Type B pancreatic cell (in vitro differentiated cells): ENCODE measurements at regions not wholly inside any gene's neighbourhood (a gene's known extent, or its start where the extent isn't known, plus 50 kb on each side); places are given as distances from the start of the nearest gene placed in this dataset.

ENCODE experiments used
- DNase-seq: peaks from one replicate; pipeline ENCODE4 v3.0.0; 2021; ENCODE audit warnings: mixed read lengths; ENCODE audit not compliant: unreplicated experiment; ENCODE audit errors: extremely low spot score
- H3K27ac Mint-ChIP-seq: 2 replicates; pipeline ENCODE4 v1.8.0; 2021; ENCODE audit warnings: mild to moderate bottlenecking, mixed read lengths
- H3K27me3 Mint-ChIP-seq: 2 replicates; pipeline ENCODE4 v1.8.0; 2021; ENCODE audit warnings: mixed read lengths
- H3K36me3 Mint-ChIP-seq: 2 replicates; pipeline ENCODE4 v1.8.0; 2021; ENCODE audit warnings: mixed read lengths
- H3K4me1 Mint-ChIP-seq: one replicate; pipeline ENCODE4 v1.8.0; 2021; ENCODE audit warnings: mixed read lengths; ENCODE audit not compliant: unreplicated experiment
- H3K4me3 Mint-ChIP-seq: 2 replicates; pipeline ENCODE4 v1.8.0; 2021; ENCODE audit warnings: mild to moderate bottlenecking, mixed read lengths
- H3K9me3 Mint-ChIP-seq: 2 replicates; pipeline ENCODE4 v1.8.0; 2021; ENCODE audit warnings: mixed read lengths
- CTCF ChIP-seq: fragments of 200-600 bp; sonication (generic); conservative IDR thresholded peaks from 2 replicates; pipeline ENCODE4 v1.5.0; 2021; ENCODE audit warnings: antibody characterized with exemption, mild to moderate bottlenecking

- TF ChIP-seq CTCF: no peak
- Mint-ChIP-seq H3K4me3 (no peak overlapping the region), H3K4me1 (no peaks in the 10 kb centered on the region), H3K27ac (no peak overlapping the region), H3K27me3 (peaks cover 5% of the 10 kb centered on the region), H3K9me3 (no peaks in the 10 kb centered on the region), H3K36me3 (no peaks in the 10 kb centered on the region)
- no peak for DNase-seq
Measured at GRCh38 chr5:152306386-152306785, 98.7 kb downstream of the NMUR2 start.

GRCh38 chr5:152305525-152305924, 99.6 kb downstream of the NMUR2 start:
- Mint-ChIP-seq H3K36me3 (no peaks in the 10 kb centered on the region), H3K27me3 (no peaks in the 10 kb centered on the region), H3K4me3 (no peak overlapping the region), H3K4me1 (no peaks in the 10 kb centered on the region), H3K9me3 (no peaks in the 10 kb centered on the region), H3K27ac (no peak overlapping the region)
- no peak for DNase-seq
- no peak for TF ChIP-seq CTCF

GRCh38 chr5:152303841-152304240, 101.2 kb downstream of the NMUR2 start:
- Mint-ChIP-seq H3K4me1 (no peaks in the 10 kb centered on the region), H3K4me3 (no peak overlapping the region), H3K9me3 (no peaks in the 10 kb centered on the region), H3K27me3 (no peaks in the 10 kb centered on the region), H3K36me3 (no peaks in the 10 kb centered on the region), H3K27ac (no peak overlapping the region)
- no peak for DNase-seq
- TF ChIP-seq CTCF: no peak

GRCh38 chr5:152297866-152298265, 107.2 kb downstream of the NMUR2 start:
- H3K27me3 Mint-ChIP-seq: no peaks in the 10 kb centered on the region
- TF ChIP-seq CTCF: no peak
- peak overlapping the region; percentile 6 for H3K4me3 Mint-ChIP-seq
- no peaks in the 10 kb centered on the region for H3K4me1 Mint-ChIP-seq
- H3K27ac Mint-ChIP-seq: peak overlapping the region; percentile 52
- no peak for DNase-seq
- no peaks in the 10 kb centered on the region for H3K36me3 Mint-ChIP-seq
- H3K9me3 Mint-ChIP-seq: no peaks in the 10 kb centered on the region

GRCh38 chr5:152293189-152293588, 111.9 kb downstream of the NMUR2 start:
- no peak for TF ChIP-seq CTCF
- no peak for DNase-seq
- no peak overlapping the region for H3K27ac Mint-ChIP-seq
- H3K27me3 Mint-ChIP-seq: no peaks in the 10 kb centered on the region
- H3K36me3 Mint-ChIP-seq: no peaks in the 10 kb centered on the region
- H3K4me3 Mint-ChIP-seq: no peak overlapping the region
- no peaks in the 10 kb centered on the region for H3K4me1 Mint-ChIP-seq
- no peaks in the 10 kb centered on the region for H3K9me3 Mint-ChIP-seq

DNA sequence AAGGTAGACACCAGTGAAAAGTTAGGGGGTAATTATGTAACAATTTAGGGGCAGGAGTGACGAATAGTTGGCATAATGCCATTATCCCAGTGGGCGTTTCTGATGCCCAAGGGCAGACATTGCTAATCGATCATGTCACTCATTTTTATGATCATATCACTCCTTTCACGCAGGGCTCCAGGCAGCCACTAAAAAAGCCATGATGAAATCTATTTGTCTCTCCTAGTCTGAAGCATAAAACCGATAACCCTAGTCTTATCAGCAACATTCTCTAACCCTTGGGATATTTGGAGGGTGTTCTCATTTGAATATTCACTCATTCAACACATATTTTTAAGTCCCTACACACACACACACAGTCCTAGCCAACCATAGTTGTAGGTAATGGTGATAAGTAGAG, 114.9 kb downstream of the NMUR2 start:
- Mint-ChIP-seq H3K27me3 (no peaks in the 10 kb centered on the region), H3K9me3 (no peaks in the 10 kb centered on the region), H3K27ac (no peak overlapping the region), H3K4me1 (no peaks in the 10 kb centered on the region), H3K36me3 (no peaks in the 10 kb centered on the region), H3K4me3 (no peak overlapping the region)
- TF ChIP-seq CTCF: no peak
- DNase-seq: no peak
